ENCODE measurements at regions not wholly inside any gene's neighbourhood (a gene's known extent, or its start where the extent isn't known, plus 50 kb on each side); places are given as distances from the start of the nearest gene placed in this dataset.

- TF ChIP-seq CTCF (optimal IDR thresholded peaks at IDR 0.05 in 1 of 3, IDR thresholded peaks at IDR 0.05 in 1 of 3, conservative IDR thresholded peaks at IDR 0.05 in 1 of 3; ENCODE audit: extremely low read depth in 1 of 3, insufficient read depth in 2 of 3, low read length in 3 of 3) (no peak), EZH2 (IDR thresholded peaks at IDR 0.05; ENCODE audit: low read length) (no peak)
Measured at GRCh38 chr3:158906749-158907148, 104.9 kb downstream of the MFSD1 start.
